B cell (primary cell): ENCODE measurements at regions not wholly inside any gene's neighbourhood (a gene's known extent, or its start where the extent isn't known, plus 50 kb on each side); places are given as distances from the start of the nearest gene placed in this dataset.

Experiments used
- ATAC-seq: fragments of 200-7000 bp; cut with Tn5 transposase; one replicate; pipeline ENCODE4 v1.10.0; 2021; ENCODE audit warnings: low read depth, mild to moderate bottlenecking, moderate number of reproducible peaks, moderate library complexity
- CTCF ChIA-PET: fragments of 350-600 bp; sonication (Branson Sonifier 250); formaldehyde crosslinking; loops from one replicate; lab custom pipeline; 2021; ENCODE audit warnings: antibody characterized with exemption, inconsistent platforms; lab: Charles Lee
- POLR2A ChIA-PET: fragments of 350-600 bp; sonication (Branson Sonifier 250); formaldehyde crosslinking; loops from one replicate; lab custom pipeline; 2021; ENCODE audit warnings: antibody characterized with exemption; lab: Charles Lee
- DNase-seq: peaks from one replicate; pipeline ENCODE4 v3.0.0; 2013
- H2AFZ ChIP-seq: 2 replicates; pipeline ENCODE4 v1.6.1; 2012; ENCODE audit warnings: mild to moderate bottlenecking, low read depth, low read length; ENCODE audit not compliant: insufficient read depth, poor library complexity, severe bottlenecking
- H3K27ac ChIP-seq, 2 donors: 1 replicate in 1 of 2; 2 replicates in 1 of 2; pipeline ENCODE4 v1.5.1; 2012 to 2013; ENCODE audit warnings: low read length in 2 of 2, mild to moderate bottlenecking in 2 of 2, moderate library complexity in 1 of 2
- H3K27me3 ChIP-seq, 4 experiments: fragments of 200-600 bp in 1 of 4; sonication (generic) in 1 of 4; replicated peaks in 1 of 4; 1 replicate in 2 of 4; 2 replicates in 2 of 4; pipeline versions ENCODE4 v1.6.1 to v1.7.0; 2013 to 2016; ENCODE audit warnings: low read length in 3 of 4, mild to moderate bottlenecking in 2 of 4, mixed read lengths in 1 of 4, moderate library complexity in 1 of 4; ENCODE audit not compliant: insufficient read depth in 4 of 4, control insufficient read depth in 3 of 4; ENCODE audit errors: control extremely low read depth in 1 of 4
- H3K36me3 ChIP-seq, 2 experiments: replicated peaks in 1 of 2; 1 replicate in 1 of 2; 2 replicates in 1 of 2; pipeline versions ENCODE4 v1.6.1 to v1.7.1; 2013; ENCODE audit warnings: low read length in 1 of 2; ENCODE audit not compliant: insufficient read depth in 2 of 2, control insufficient read depth in 1 of 2; ENCODE audit errors: control extremely low read depth in 1 of 2, extremely low read depth in 1 of 2
- H3K4me1 ChIP-seq, 2 donors: fragments of 200-600 bp in 1 of 2; sonication (generic) in 1 of 2; 1 replicate in 1 of 2; 2 replicates in 1 of 2; pipeline versions ENCODE4 v1.5.1 to v1.6.1; 2013 to 2017; ENCODE audit warnings: low read length in 2 of 2; ENCODE audit not compliant: control insufficient read depth in 2 of 2, insufficient read depth in 2 of 2
- H3K4me2 ChIP-seq: replicated peaks from 2 replicates; pipeline ENCODE3; 2012; ENCODE audit warnings: mild to moderate bottlenecking, low read depth, low read length; ENCODE audit not compliant: poor library complexity, severe bottlenecking
- H3K4me3 ChIP-seq, 5 experiments: fragments of 200-600 bp in 1 of 5; sonication (generic) in 1 of 5; 1 replicate in 3 of 5; 2 replicates in 2 of 5; pipeline versions ENCODE4 v1.5.1 to v1.7.0; 2011 to 2016; ENCODE audit warnings: low read length in 4 of 5, mild to moderate bottlenecking in 4 of 5, low read depth in 2 of 5, control low read depth in 1 of 5, moderate library complexity in 1 of 5; ENCODE audit not compliant: insufficient read depth in 1 of 5; ENCODE audit errors: control extremely low read depth in 1 of 5, extremely low read depth in 1 of 5
- H3K79me2 ChIP-seq: fragments of 200-600 bp; sonication (generic); one replicate; pipeline ENCODE4 v1.6.0; 2016; ENCODE audit warnings: low read length; ENCODE audit not compliant: control insufficient read depth, insufficient read depth
- H3K9ac ChIP-seq: fragments of 200-600 bp; sonication (generic); 2 replicates; pipeline ENCODE4 v1.6.1; 2017; ENCODE audit warnings: mild to moderate bottlenecking, low read length, moderate library complexity
- H3K9me3 ChIP-seq, 3 donors: one replicate each; pipeline versions ENCODE4 v1.6.1 to v1.7.1; 2013; ENCODE audit warnings: low read length in 2 of 3; ENCODE audit not compliant: control insufficient read depth in 2 of 3, insufficient read depth in 1 of 3; ENCODE audit errors: control extremely low read depth in 1 of 3
- H4K20me1 ChIP-seq: 2 replicates; pipeline ENCODE4 v1.6.0; 2012; ENCODE audit warnings: mild to moderate bottlenecking, low read length; ENCODE audit not compliant: insufficient read depth, control insufficient read depth, poor library complexity, severe bottlenecking
- H3K27ac Mint-ChIP-seq: one replicate; pipeline ENCODE4 v1.8.0; 2021; ENCODE audit warnings: mixed read lengths
- H3K27me3 Mint-ChIP-seq: one replicate; pipeline ENCODE4 v1.8.0; 2021; ENCODE audit warnings: mixed read lengths
- H3K4me1 Mint-ChIP-seq: one replicate; pipeline ENCODE4 v1.8.0; 2021; ENCODE audit warnings: mixed read lengths
- H3K4me3 Mint-ChIP-seq: one replicate; pipeline ENCODE4 v1.8.0; 2021; ENCODE audit warnings: mixed read lengths
- H3K9me3 Mint-ChIP-seq: one replicate; pipeline ENCODE4 v1.8.0; 2022; ENCODE audit warnings: mixed read lengths; ENCODE audit not compliant: insufficient read depth
- CTCF ChIP-seq: fragments of 200-600 bp; IDR thresholded peaks from one replicate; pipeline ENCODE4 v1.8.0; 2022; ENCODE audit warnings: antibody characterized with exemption, mild to moderate bottlenecking
- EZH2 ChIP-seq: IDR thresholded peaks from 2 replicates; pipeline ENCODE4 v1.6.1; 2012; ENCODE audit warnings: borderline replicate concordance, low read depth, mild to moderate bottlenecking, moderate library complexity, low read length; ENCODE audit not compliant: insufficient read depth, poor library complexity, severe bottlenecking
- WGBS: methylation state at CpG from one replicate; pipeline ENCODE4 v1.1.5; 2013; ENCODE audit warnings: missing lambda C conversion rate; ENCODE audit not compliant: insufficient coverage; 5-methylcytosine and 5-hydroxymethylcytosine counted together
- intact Hi-C: fragments of 100-400 bp; cut with micrococcal nuclease; formaldehyde crosslinking; loops from one replicate; pipeline ENCODE4 v1.10.0; 2022

GRCh38 chr18:76052227-76052595 lies 442.8 kb downstream of the ZNF516 start:
- ChIA-PET POLR2A (no interaction called here), CTCF (no interaction called here)
- Histone ChIP-seq H3K79me2 (no peaks in the 10 kb centered on the region), H3K4me2 (no peak overlapping the region), H2AFZ (no peak overlapping the region), H3K4me1 (no peaks in the 10 kb centered on the region), H3K9ac (no peak overlapping the region), H3K27ac (no peak overlapping the region), H3K4me3 (no peak overlapping the region), H3K9me3 (peaks cover 0 to 8% (median 0%) of the 10 kb centered on the region in 3 donors), H4K20me1 (no peaks in the 10 kb centered on the region), H3K27me3 (no peaks in the 10 kb centered on the region), H3K36me3 (no peaks in the 10 kb centered on the region)
- WGBS, result 87% methylated on average over 9 of the region's 9 CpGs
- no peaks in the 10 kb centered on the region for H3K4me1 Mint-ChIP-seq
- no peak overlapping the region for H3K4me3 Mint-ChIP-seq
- no peak overlapping the region for H3K27ac Mint-ChIP-seq
- no peaks in the 10 kb centered on the region for H3K27me3 Mint-ChIP-seq
- DNase-seq, result no peak
- TF ChIP-seq CTCF (no peak), EZH2 (no peak)
- ATAC-seq, result no peak
- intact Hi-C loops, result no loop called here
- H3K9me3 Mint-ChIP-seq, result peaks cover 4% of the 10 kb centered on the region

GRCh38 chr18:76051396-76052226 lies 443.4 kb downstream of the ZNF516 start:
- Mint-ChIP-seq H3K27ac (no peak overlapping the region), H3K4me1 (no peaks in the 10 kb centered on the region), H3K9me3 (peaks cover 4% of the 10 kb centered on the region), H3K27me3 (no peaks in the 10 kb centered on the region), H3K4me3 (no peak overlapping the region)
- ATAC-seq (no peak), DNase-seq (no peak)
- Histone ChIP-seq H3K27ac (no peak overlapping the region), H3K4me3 (no peak overlapping the region), H3K4me1 (no peaks in the 10 kb centered on the region), H3K79me2 (no peaks in the 10 kb centered on the region), H3K9ac (no peak overlapping the region), H3K36me3 (no peaks in the 10 kb centered on the region), H3K4me2 (no peak overlapping the region), H3K27me3 (no peaks in the 10 kb centered on the region), H4K20me1 (no peaks in the 10 kb centered on the region), H3K9me3 (peaks cover 0 to 8% (median 0%) of the 10 kb centered on the region in 3 donors), H2AFZ (no peak overlapping the region)
- TF ChIP-seq CTCF, result no peak
- no peak for TF ChIP-seq EZH2
- CTCF ChIA-PET, result no interaction called here
- WGBS, result no CpG with 5 or more reads among the region's 14 CpGs
- intact Hi-C loops, result no loop called here
- POLR2A ChIA-PET, result no interaction called here
